ENCODE measurements at regions not wholly inside any gene's neighbourhood (a gene's known extent, or its start where the extent isn't known, plus 50 kb on each side); places are given as distances from the start of the nearest gene placed in this dataset.

DNA sequence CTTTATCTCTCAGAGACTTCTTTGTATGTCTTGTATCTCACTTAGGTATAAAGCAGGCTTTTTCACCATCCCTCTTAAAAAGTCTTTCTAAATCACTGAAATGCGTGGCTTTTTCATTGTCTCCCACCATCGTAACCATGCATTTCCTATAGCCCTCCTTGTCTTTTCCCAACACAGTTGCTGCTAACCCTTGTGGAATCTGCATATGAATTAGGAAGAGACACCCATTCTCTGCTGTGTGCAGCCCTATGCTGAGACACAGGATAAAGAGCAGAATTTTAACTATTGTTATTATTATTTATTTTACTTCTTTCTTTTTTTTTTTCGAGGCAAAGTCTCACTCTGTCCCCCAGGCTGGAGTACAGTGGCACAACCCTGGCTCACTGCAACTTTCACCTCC, 804.3 kb upstream of the COBL start:
- TF ChIP-seq YY1 (IDR thresholded peaks at IDR 0.05; ENCODE audit: low read depth) (no peak), CREB1 (IDR thresholded peaks at IDR 0.05; ENCODE audit: low read depth) (no peak), RAD21 (IDR thresholded peaks at IDR 0.05; ENCODE audit: low read depth) (no peak), EP300 (IDR thresholded peaks at IDR 0.05; ENCODE audit: borderline replicate concordance) (no peak), CEBPB (IDR thresholded peaks at IDR 0.05) (no peak), NFIC (IDR thresholded peaks at IDR 0.05) (no peak), TCF12 (IDR thresholded peaks at IDR 0.05; ENCODE audit: low read depth) (no peak), TEAD4 (IDR thresholded peaks at IDR 0.05) (no peak)
- TF ChIP-seq, protein P1, sequence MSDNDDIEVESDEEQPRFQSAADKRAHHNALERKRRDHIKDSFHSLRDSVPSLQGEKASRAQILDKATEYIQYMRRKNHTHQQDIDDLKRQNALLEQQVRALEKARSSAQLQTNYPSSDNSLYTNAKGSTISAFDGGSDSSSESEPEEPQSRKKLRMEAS (IDR thresholded peaks at IDR 0.05): no peak
- TF ChIP-seq, protein P2, sequence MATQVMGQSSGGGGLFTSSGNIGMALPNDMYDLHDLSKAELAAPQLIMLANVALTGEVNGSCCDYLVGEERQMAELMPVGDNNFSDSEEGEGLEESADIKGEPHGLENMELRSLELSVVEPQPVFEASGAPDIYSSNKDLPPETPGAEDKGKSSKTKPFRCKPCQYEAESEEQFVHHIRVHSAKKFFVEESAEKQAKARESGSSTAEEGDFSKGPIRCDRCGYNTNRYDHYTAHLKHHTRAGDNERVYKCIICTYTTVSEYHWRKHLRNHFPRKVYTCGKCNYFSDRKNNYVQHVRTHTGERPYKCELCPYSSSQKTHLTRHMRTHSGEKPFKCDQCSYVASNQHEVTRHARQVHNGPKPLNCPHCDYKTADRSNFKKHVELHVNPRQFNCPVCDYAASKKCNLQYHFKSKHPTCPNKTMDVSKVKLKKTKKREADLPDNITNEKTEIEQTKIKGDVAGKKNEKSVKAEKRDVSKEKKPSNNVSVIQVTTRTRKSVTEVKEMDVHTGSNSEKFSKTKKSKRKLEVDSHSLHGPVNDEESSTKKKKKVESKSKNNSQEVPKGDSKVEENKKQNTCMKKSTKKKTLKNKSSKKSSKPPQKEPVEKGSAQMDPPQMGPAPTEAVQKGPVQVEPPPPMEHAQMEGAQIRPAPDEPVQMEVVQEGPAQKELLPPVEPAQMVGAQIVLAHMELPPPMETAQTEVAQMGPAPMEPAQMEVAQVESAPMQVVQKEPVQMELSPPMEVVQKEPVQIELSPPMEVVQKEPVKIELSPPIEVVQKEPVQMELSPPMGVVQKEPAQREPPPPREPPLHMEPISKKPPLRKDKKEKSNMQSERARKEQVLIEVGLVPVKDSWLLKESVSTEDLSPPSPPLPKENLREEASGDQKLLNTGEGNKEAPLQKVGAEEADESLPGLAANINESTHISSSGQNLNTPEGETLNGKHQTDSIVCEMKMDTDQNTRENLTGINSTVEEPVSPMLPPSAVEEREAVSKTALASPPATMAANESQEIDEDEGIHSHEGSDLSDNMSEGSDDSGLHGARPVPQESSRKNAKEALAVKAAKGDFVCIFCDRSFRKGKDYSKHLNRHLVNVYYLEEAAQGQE (IDR thresholded peaks at IDR 0.05; ENCODE audit: low read depth): no peak

Data from Ishikawa (cell line).